Adrenal gland (tissue), 5 donors: ENCODE measurements at regions not wholly inside any gene's neighbourhood (a gene's known extent, or its start where the extent isn't known, plus 50 kb on each side); places are given as distances from the start of the nearest gene placed in this dataset.

Experiments
- POLR2A ChIP-seq, 2 donors: fragments of 450-650 bp; IDR thresholded peaks; one replicate each; pipeline ENCODE4 v1.6.1; 2017; ENCODE audit warnings: antibody characterized with exemption in 2 of 2, mild to moderate bottlenecking in 2 of 2, moderate library complexity in 1 of 2
- TF ChIP-seq, protein P1 (sequence below), 6 experiments: fragments of 450-650 bp in 4 of 6; fragments of 200-600 bp in 2 of 6; sonication (generic) in 1 of 6; IDR thresholded peaks; 1 replicate in 5 of 6; 2 replicates in 1 of 6; pipeline versions ENCODE4 v1.5.1 to v1.8.0; 2016 to 2021; ENCODE audit warnings: antibody characterized with exemption in 6 of 6, mild to moderate bottlenecking in 2 of 6, moderate library complexity in 1 of 6
- donor health status: DM: no; HTN: no; CAD: no.

- TF ChIP-seq, protein P1, sequence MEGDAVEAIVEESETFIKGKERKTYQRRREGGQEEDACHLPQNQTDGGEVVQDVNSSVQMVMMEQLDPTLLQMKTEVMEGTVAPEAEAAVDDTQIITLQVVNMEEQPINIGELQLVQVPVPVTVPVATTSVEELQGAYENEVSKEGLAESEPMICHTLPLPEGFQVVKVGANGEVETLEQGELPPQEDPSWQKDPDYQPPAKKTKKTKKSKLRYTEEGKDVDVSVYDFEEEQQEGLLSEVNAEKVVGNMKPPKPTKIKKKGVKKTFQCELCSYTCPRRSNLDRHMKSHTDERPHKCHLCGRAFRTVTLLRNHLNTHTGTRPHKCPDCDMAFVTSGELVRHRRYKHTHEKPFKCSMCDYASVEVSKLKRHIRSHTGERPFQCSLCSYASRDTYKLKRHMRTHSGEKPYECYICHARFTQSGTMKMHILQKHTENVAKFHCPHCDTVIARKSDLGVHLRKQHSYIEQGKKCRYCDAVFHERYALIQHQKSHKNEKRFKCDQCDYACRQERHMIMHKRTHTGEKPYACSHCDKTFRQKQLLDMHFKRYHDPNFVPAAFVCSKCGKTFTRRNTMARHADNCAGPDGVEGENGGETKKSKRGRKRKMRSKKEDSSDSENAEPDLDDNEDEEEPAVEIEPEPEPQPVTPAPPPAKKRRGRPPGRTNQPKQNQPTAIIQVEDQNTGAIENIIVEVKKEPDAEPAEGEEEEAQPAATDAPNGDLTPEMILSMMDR (IDR thresholded peaks at IDR 0.05), result no peak
- no peak for TF ChIP-seq POLR2A (IDR thresholded peaks at IDR 0.05)
Measured at GRCh38 chr2:224098481-224099230, 59.6 kb upstream of the SERPINE2 start.
